HEK293 (cell line): ENCODE measurements at regions not wholly inside any gene's neighbourhood (a gene's known extent, or its start where the extent isn't known, plus 50 kb on each side); places are given as distances from the start of the nearest gene placed in this dataset.

Experiments
- CTCF ChIA-PET: fragments of 350-600 bp; formaldehyde crosslinking; extraction: SDS; loops from one replicate; lab custom pipeline; 2021; ENCODE audit warnings: antibody characterized with exemption; lab: Yijun Ruan, JAX
- POLR2A ChIA-PET: fragments of 300-600 bp; formaldehyde crosslinking; extraction: SDS; loops from one replicate; lab custom pipeline; 2020; ENCODE audit warnings: antibody characterized with exemption, inconsistent platforms; lab: Yijun Ruan, JAX
- H3K27ac ChIP-seq: fragments of 200-500 bp; sonication (Bioruptor generic); 2 replicates; pipeline ENCODE4 v1.5.1; 2014; ENCODE audit warnings: low read depth, low read length, control low read depth, inconsistent platforms; ENCODE audit errors: extremely low read depth
- H3K36me3 ChIP-seq, 2 experiments: fragments of 200-500 bp in 1 of 2; sonication (Bioruptor generic) in 1 of 2; 1 replicate in 1 of 2; 2 replicates in 1 of 2; pipeline ENCODE4 v1.5.1; 2014 to 2017; ENCODE audit warnings: inconsistent platforms in 2 of 2, low read length in 2 of 2; ENCODE audit not compliant: control insufficient read depth in 2 of 2, insufficient read depth in 1 of 2
- H3K4me1 ChIP-seq: fragments of 200-500 bp; sonication (Bioruptor generic); 2 replicates; pipeline ENCODE4 v1.5.1; 2014; ENCODE audit warnings: mild to moderate bottlenecking, low read length, inconsistent platforms; ENCODE audit not compliant: control insufficient read depth, insufficient read depth
- H3K4me3 ChIP-seq: 2 replicates; pipeline ENCODE4 v1.5.1; 2011; ENCODE audit warnings: low read depth, mild to moderate bottlenecking, control low read depth, low read length, moderate library complexity
- H3K9me3 ChIP-seq: fragments of 200-500 bp; sonication (Bioruptor generic); 2 replicates; pipeline ENCODE4 v1.5.1; 2014; ENCODE audit warnings: low read depth, low read length, inconsistent platforms; ENCODE audit not compliant: control insufficient read depth, insufficient read depth
- GFI1B ChIP-seq: fragments of 450-650 bp; formaldehyde crosslinking; IDR thresholded peaks from 2 replicates; pipeline ENCODE4 v1.5.1; 2016; ENCODE audit warnings: missing biosample characterization, missing genetic modification characterization
- GLI4 ChIP-seq: fragments of 450-650 bp; formaldehyde crosslinking; IDR thresholded peaks from 2 replicates; pipeline ENCODE4 v1.5.1; 2016; ENCODE audit warnings: missing biosample characterization, missing genetic modification characterization
- IKZF3 ChIP-seq: fragments of 450-650 bp; IDR thresholded peaks from 2 replicates; pipeline ENCODE4 v1.5.0; 2018; ENCODE audit warnings: missing biosample characterization, mild to moderate bottlenecking, missing genetic modification characterization, moderate library complexity
- MYNN ChIP-seq: fragments of 450-650 bp; formaldehyde crosslinking; IDR thresholded peaks from 2 replicates; pipeline ENCODE4 v1.5.1; 2016; ENCODE audit warnings: missing biosample characterization, missing genetic modification characterization, borderline replicate concordance
- WT1 ChIP-seq: fragments of 450-650 bp; formaldehyde crosslinking; IDR thresholded peaks from 2 replicates; pipeline ENCODE4 v1.5.1; 2016; ENCODE audit warnings: missing biosample characterization, missing genetic modification characterization
- ZBTB11 ChIP-seq: fragments of 450-650 bp; formaldehyde crosslinking; conservative IDR thresholded peaks from 2 replicates; pipeline ENCODE4 v1.5.1; 2016; ENCODE audit warnings: low read depth, missing biosample characterization, missing genetic modification characterization
- ZBTB7A ChIP-seq: fragments of 450-650 bp; formaldehyde crosslinking; IDR thresholded peaks from 2 replicates; pipeline ENCODE4 v1.5.1; 2016; ENCODE audit warnings: low read depth, missing biosample characterization, missing genetic modification characterization
- ZNF157 ChIP-seq: fragments of 450-650 bp; formaldehyde crosslinking; IDR thresholded peaks from 2 replicates; pipeline ENCODE4 v1.5.1; 2016; ENCODE audit warnings: missing biosample characterization, missing genetic modification characterization
- ZNF16 ChIP-seq: fragments of 450-650 bp; formaldehyde crosslinking; IDR thresholded peaks from 2 replicates; pipeline ENCODE4 v1.5.1; 2016; ENCODE audit warnings: low read depth, missing biosample characterization, missing genetic modification characterization
- ZNF211 ChIP-seq: fragments of 450-650 bp; formaldehyde crosslinking; IDR thresholded peaks from 2 replicates; pipeline ENCODE4 v1.5.1; 2016; ENCODE audit warnings: low read depth, missing biosample characterization, missing genetic modification characterization
- ZNF23 ChIP-seq: fragments of 450-650 bp; formaldehyde crosslinking; IDR thresholded peaks from 2 replicates; pipeline ENCODE4 v1.5.1; 2016; ENCODE audit warnings: missing biosample characterization, missing genetic modification characterization, borderline replicate concordance
- ZNF280D ChIP-seq: fragments of 450-650 bp; formaldehyde crosslinking; IDR thresholded peaks from 2 replicates; pipeline ENCODE4 v1.5.1; 2016; ENCODE audit warnings: missing biosample characterization, missing genetic modification characterization
- ZNF341 ChIP-seq: fragments of 450-650 bp; formaldehyde crosslinking; IDR thresholded peaks from 2 replicates; pipeline ENCODE4; 2016; ENCODE audit warnings: low read depth, missing biosample characterization, missing genetic modification characterization
- ZNF37A ChIP-seq: fragments of 450-650 bp; IDR thresholded peaks from 2 replicates; pipeline ENCODE4 v1.5.1; 2018; ENCODE audit warnings: missing biosample characterization, missing genetic modification characterization
- ZNF529 ChIP-seq: fragments of 450-650 bp; formaldehyde crosslinking; IDR thresholded peaks from 2 replicates; pipeline ENCODE4 v1.5.1; 2017; ENCODE audit warnings: missing genetic modification characterization, missing biosample characterization; ENCODE audit not compliant: insufficient replicate concordance
- ZNF555 ChIP-seq: fragments of 450-650 bp; formaldehyde crosslinking; conservative IDR thresholded peaks from 2 replicates; pipeline ENCODE4 v1.5.1; 2017; ENCODE audit warnings: missing biosample characterization, mild to moderate bottlenecking, missing genetic modification characterization, inconsistent platforms
- ZNF560 ChIP-seq: fragments of 450-650 bp; formaldehyde crosslinking; IDR thresholded peaks from 2 replicates; pipeline ENCODE4 v1.5.1; 2017; ENCODE audit warnings: missing biosample characterization, missing genetic modification characterization, borderline replicate concordance
- ZNF561 ChIP-seq: fragments of 450-650 bp; IDR thresholded peaks from 2 replicates; pipeline ENCODE4 v1.5.1; 2018; ENCODE audit warnings: missing biosample characterization, missing genetic modification characterization, borderline replicate concordance
- ZNF610 ChIP-seq: fragments of 450-650 bp; formaldehyde crosslinking; IDR thresholded peaks from 2 replicates; pipeline ENCODE4 v1.5.1; 2016; ENCODE audit warnings: missing biosample characterization, missing genetic modification characterization, borderline replicate concordance
- ZNF791 ChIP-seq: fragments of 450-650 bp; formaldehyde crosslinking; IDR thresholded peaks from 2 replicates; pipeline ENCODE4 v1.5.1; 2016; ENCODE audit warnings: missing biosample characterization, missing genetic modification characterization
- TF ChIP-seq, protein P1 (sequence below): sonication (generic); formaldehyde crosslinking; IDR thresholded peaks from 2 replicates; pipeline ENCODE4 v1.8.1; 2022; ENCODE audit warnings: mild to moderate bottlenecking, moderate library complexity, missing genetic modification reagents
- TF ChIP-seq, protein P2 (sequence below): fragments of 450-650 bp; formaldehyde crosslinking; IDR thresholded peaks from 2 replicates; pipeline ENCODE4 v1.5.1; 2016; ENCODE audit warnings: missing biosample characterization, missing genetic modification characterization

DNA sequence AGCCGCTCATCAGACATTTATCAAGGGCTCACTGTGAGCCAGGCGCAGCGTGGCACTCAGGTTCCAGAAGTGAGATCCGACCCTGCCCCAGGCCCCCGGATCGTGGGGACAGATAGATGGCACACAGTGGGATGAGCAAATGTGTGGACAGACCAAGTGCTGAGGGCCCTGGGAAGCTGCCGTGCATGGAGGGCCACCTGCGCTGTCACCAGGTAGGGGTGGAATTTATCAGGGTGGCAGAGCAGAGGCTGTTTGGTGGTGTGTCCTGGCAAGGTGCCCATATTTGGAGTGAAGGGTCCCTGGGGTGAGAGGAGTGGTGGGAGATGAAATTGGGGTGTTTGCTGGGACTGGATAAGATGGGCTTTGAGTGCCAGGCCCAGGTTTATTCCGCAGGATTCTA lies 92.8 kb upstream of the HS6ST1 start:
- H3K27ac ChIP-seq, result no peak overlapping the region
- ChIA-PET CTCF (no interaction called here), POLR2A (no interaction called here)
- TF ChIP-seq ZNF211 (tag by site-specific recombination) (no peak), ZNF791 (tag by site-specific recombination) (no peak), ZNF555 (tag by site-specific recombination) (no peak), IKZF3 (no peak), ZBTB11 (tag by site-specific recombination) (no peak), ZNF37A (tag by site-specific recombination) (no peak)
- H3K4me1 ChIP-seq, result no peaks in the 10 kb centered on the region
- H3K9me3 ChIP-seq, result no peaks in the 10 kb centered on the region
- H3K4me3 ChIP-seq, result no peak overlapping the region
- H3K36me3 ChIP-seq, result no peaks in the 10 kb centered on the region

DNA sequence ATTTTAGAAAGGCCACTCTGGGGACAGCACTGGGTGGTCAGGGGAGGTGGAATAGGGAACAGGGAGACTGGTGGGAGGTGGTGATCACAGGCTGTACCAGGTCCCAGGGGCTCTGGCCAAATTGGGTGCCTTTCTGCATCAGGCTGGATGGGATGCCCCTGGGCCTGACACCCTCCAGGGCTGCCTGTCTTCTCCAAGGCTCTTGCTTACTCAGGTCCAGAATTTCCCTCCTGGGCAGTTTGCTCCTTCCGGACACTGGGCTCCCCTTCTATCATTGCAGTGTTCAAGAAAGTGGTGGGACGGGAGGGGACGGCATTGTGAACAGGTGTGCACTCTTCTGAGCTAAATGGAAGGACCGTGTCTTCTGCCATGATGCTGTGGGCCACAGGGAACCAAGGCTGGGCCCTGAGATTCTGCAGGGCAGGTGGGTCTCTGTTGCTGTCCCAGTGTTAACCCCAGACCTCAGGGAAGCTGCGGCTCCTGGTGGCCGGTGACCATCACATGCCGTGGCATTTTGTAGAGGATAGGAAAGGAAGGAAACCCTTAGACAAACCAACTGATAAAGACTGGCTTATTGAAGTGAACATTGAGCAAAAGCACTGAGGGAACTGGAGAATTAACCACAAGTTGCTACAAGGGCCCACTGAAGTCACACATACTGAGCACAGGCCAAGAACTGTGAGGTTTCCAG lies 93.7 kb upstream of the HS6ST1 start:
- Histone ChIP-seq H3K4me1 (no peaks in the 10 kb centered on the region), H3K4me3 (no peak overlapping the region), H3K36me3 (no peaks in the 10 kb centered on the region), H3K9me3 (no peaks in the 10 kb centered on the region), H3K27ac (no peak overlapping the region)
- TF ChIP-seq ZNF560 (tag by site-specific recombination), result no peak
- TF ChIP-seq, protein P1, sequence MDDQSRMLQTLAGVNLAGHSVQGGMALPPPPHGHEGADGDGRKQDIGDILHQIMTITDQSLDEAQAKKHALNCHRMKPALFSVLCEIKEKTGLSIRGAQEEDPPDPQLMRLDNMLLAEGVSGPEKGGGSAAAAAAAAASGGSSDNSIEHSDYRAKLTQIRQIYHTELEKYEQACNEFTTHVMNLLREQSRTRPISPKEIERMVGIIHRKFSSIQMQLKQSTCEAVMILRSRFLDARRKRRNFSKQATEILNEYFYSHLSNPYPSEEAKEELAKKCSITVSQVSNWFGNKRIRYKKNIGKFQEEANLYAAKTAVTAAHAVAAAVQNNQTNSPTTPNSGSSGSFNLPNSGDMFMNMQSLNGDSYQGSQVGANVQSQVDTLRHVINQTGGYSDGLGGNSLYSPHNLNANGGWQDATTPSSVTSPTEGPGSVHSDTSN (CRISPR knock-in tag), result no peak
- TF ChIP-seq, protein P2, sequence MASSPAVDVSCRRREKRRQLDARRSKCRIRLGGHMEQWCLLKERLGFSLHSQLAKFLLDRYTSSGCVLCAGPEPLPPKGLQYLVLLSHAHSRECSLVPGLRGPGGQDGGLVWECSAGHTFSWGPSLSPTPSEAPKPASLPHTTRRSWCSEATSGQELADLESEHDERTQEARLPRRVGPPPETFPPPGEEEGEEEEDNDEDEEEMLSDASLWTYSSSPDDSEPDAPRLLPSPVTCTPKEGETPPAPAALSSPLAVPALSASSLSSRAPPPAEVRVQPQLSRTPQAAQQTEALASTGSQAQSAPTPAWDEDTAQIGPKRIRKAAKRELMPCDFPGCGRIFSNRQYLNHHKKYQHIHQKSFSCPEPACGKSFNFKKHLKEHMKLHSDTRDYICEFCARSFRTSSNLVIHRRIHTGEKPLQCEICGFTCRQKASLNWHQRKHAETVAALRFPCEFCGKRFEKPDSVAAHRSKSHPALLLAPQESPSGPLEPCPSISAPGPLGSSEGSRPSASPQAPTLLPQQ (tag by site-specific recombination), result no peak
- TF ChIP-seq ZNF211 (tag by site-specific recombination), result no peak
- no peak for TF ChIP-seq ZNF610 (tag by site-specific recombination)
- no peak for TF ChIP-seq ZNF16
- no peak for TF ChIP-seq GFI1B (tag by site-specific recombination)
- no peak for TF ChIP-seq ZNF341
- no peak for TF ChIP-seq WT1 (tag by site-specific recombination)
- ChIA-PET CTCF (no interaction called here), POLR2A (no interaction called here)

GRCh38 chr2:128413014-128413717 lies 94.5 kb upstream of the HS6ST1 start:
- H3K4me1 ChIP-seq, result no peaks in the 10 kb centered on the region
- ChIA-PET CTCF (no interaction called here), POLR2A (no interaction called here)
- TF ChIP-seq ZNF555 (tag by site-specific recombination), result no peak
- no peak for TF ChIP-seq ZNF23
- no peak for TF ChIP-seq ZNF280D
- no peak for TF ChIP-seq ZNF561 (tag by site-specific recombination)
- no peak for TF ChIP-seq ZNF529
- TF ChIP-seq ZNF157 (tag by site-specific recombination), result no peak
- TF ChIP-seq ZBTB7A (tag by site-specific recombination), result no peak
- TF ChIP-seq MYNN (tag by site-specific recombination), result no peak
- no peak for TF ChIP-seq GLI4

More at GRCh38 chr2:128413014-128413717, 94.5 kb upstream of the HS6ST1 start:
- Histone ChIP-seq H3K36me3 (no peaks in the 10 kb centered on the region), H3K27ac (no peak overlapping the region), H3K4me3 (no peak overlapping the region), H3K9me3 (no peaks in the 10 kb centered on the region)
